Mesendoderm (in vitro differentiated cells): ENCODE measurements at regions not wholly inside any gene's neighbourhood (a gene's known extent, or its start where the extent isn't known, plus 50 kb on each side); places are given as distances from the start of the nearest gene placed in this dataset.

Source experiments
- DNase-seq: peaks from one replicate; pipeline ENCODE4 v3.0.0; 2013
- H2AK5ac ChIP-seq: 2 replicates; pipeline ENCODE4 v1.6.1; 2013; ENCODE audit warnings: low read length, inconsistent platforms
- H2BK120ac ChIP-seq: 2 replicates; pipeline ENCODE4 v1.6.1; 2013; ENCODE audit warnings: low read depth, mild to moderate bottlenecking, low read length, moderate library complexity, mixed read lengths
- H2BK15ac ChIP-seq: replicated peaks from 2 replicates; pipeline ENCODE4 v1.6.1; 2013; ENCODE audit warnings: low read depth, mild to moderate bottlenecking, moderate library complexity
- H2BK5ac ChIP-seq: 2 replicates; pipeline ENCODE4 v1.6.1; 2013; ENCODE audit warnings: low read length, inconsistent platforms
- H3K18ac ChIP-seq: 2 replicates; pipeline ENCODE4 v1.6.1; 2013; ENCODE audit warnings: mild to moderate bottlenecking, low read length, mixed read lengths
- H3K23ac ChIP-seq: one replicate; pipeline ENCODE4 v1.6.1; 2013; ENCODE audit warnings: low read length
- H3K27ac ChIP-seq: 2 replicates; pipeline ENCODE4 v1.5.1; 2013; ENCODE audit warnings: low read depth, mild to moderate bottlenecking, inconsistent platforms, low read length, moderate library complexity
- H3K27me3 ChIP-seq: 2 replicates; pipeline ENCODE4 v1.6.1; 2013; ENCODE audit warnings: low read length, control low read depth, mild to moderate bottlenecking, inconsistent platforms; ENCODE audit not compliant: insufficient read depth, poor library complexity
- H3K36me3 ChIP-seq: 2 replicates; pipeline ENCODE4 v1.6.1; 2013; ENCODE audit warnings: low read length, inconsistent platforms; ENCODE audit not compliant: control insufficient read depth, insufficient read depth
- H3K4ac ChIP-seq: one replicate; pipeline ENCODE4 v1.6.1; 2013; ENCODE audit warnings: low read depth, mild to moderate bottlenecking, low read length, moderate library complexity
- H3K4me1 ChIP-seq: 2 replicates; pipeline ENCODE4 v1.6.1; 2013; ENCODE audit warnings: low read depth, low read length, inconsistent platforms; ENCODE audit not compliant: control insufficient read depth
- H3K4me2 ChIP-seq: 2 replicates; pipeline ENCODE4 v1.6.1; 2013; ENCODE audit warnings: low read length
- H3K4me3 ChIP-seq: 2 replicates; pipeline ENCODE4 v1.5.1; 2013; ENCODE audit warnings: mild to moderate bottlenecking, low read length
- H3K56ac ChIP-seq: one replicate; pipeline ENCODE4 v1.6.1; 2013; ENCODE audit warnings: low read length
- H3K79me1 ChIP-seq: 2 replicates; pipeline ENCODE4 v1.6.1; 2013; ENCODE audit warnings: low read length, inconsistent platforms
- H3K79me2 ChIP-seq: 2 replicates; pipeline ENCODE4 v1.6.1; 2013; ENCODE audit warnings: mild to moderate bottlenecking, low read length; ENCODE audit not compliant: control insufficient read depth, insufficient read depth
- H3K9ac ChIP-seq: 2 replicates; pipeline ENCODE4 v1.6.1; 2013; ENCODE audit warnings: low read length, inconsistent platforms
- H4K5ac ChIP-seq: one replicate; pipeline ENCODE4 v1.6.1; 2013; ENCODE audit warnings: low read length
- H4K8ac ChIP-seq: one replicate; pipeline ENCODE4 v1.6.1; 2013; ENCODE audit warnings: low read depth, mild to moderate bottlenecking, control low read depth, low read length, moderate library complexity
- WGBS: extraction: QIAGEN DNeasy Blood & Tissue Kit; methylation state at CpG from one replicate; pipeline ENCODE4 v1.1.7; 2013; ENCODE audit warnings: low lambda C conversion rate, missing lambda C conversion rate; ENCODE audit not compliant: insufficient coverage; ENCODE audit errors: extremely low coverage; 5-methylcytosine and 5-hydroxymethylcytosine counted together

DNA sequence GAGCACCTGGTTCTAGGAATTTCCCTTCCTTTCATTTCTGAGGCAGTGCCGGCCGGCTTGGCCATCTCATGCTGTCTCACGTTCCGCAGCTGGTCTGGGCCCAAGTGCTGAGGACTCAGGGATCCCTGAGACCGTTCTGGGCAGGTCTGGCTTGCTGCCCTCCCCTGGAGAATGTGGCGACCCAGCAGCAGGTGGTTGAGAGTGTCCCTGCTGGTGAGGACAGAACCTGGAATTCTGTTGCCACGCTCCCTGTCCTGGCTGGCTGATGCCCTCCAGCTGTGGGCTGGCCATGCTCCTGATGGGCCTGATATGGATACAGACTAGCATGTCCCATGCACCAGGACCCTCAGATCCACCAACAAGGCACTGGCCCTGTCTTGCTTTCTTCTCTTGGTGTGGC lies 114.0 kb upstream of the C1QTNF9B start:
- no peaks in the 10 kb centered on the region for H3K79me2 ChIP-seq
- H2BK120ac ChIP-seq: no peak overlapping the region
- no peak for DNase-seq
- no peaks in the 10 kb centered on the region for H3K79me1 ChIP-seq
- no peak overlapping the region for H3K4me2 ChIP-seq
- H3K27me3 ChIP-seq: no peaks in the 10 kb centered on the region
- no peak overlapping the region for H3K4me3 ChIP-seq
- H3K4ac ChIP-seq: no peak overlapping the region
- no peaks in the 10 kb centered on the region for H3K36me3 ChIP-seq
- no peak overlapping the region for H4K5ac ChIP-seq
- H3K56ac ChIP-seq: no peak overlapping the region
- no peaks in the 10 kb centered on the region for H3K4me1 ChIP-seq
- no peak overlapping the region for H2BK15ac ChIP-seq
- no peak overlapping the region for H3K27ac ChIP-seq
- H3K9ac ChIP-seq: no peak overlapping the region
- no CpG with 5 or more reads among the region's 7 CpGs for WGBS
- no peak overlapping the region for H2AK5ac ChIP-seq
- no peak overlapping the region for H4K8ac ChIP-seq
- H3K23ac ChIP-seq: peak overlapping the region; percentile 17
- no peak overlapping the region for H2BK5ac ChIP-seq
- H3K18ac ChIP-seq: no peak overlapping the region

DNA sequence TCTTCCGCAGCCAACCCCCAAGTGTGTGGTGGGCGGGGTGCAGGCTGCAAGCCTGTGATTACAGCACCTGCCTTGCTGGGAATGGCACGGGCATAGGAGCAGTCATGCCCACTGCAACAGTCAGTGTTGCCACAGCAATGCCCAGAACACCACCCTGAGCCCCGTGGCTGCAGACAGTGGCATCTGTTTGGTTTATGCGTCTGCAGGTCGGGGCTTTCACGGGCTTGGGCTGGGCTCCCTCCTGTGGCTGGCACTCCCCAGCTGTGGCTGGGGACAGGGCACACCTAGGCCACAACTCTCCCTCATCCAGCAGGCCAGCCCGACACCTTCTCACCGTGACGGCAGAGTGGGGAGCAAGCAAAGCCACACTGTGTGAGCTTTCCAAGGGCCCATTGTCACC lies 115.3 kb upstream of the C1QTNF9B start:
- H3K4me1 ChIP-seq: no peaks in the 10 kb centered on the region
- no peak overlapping the region for H3K18ac ChIP-seq
- no peak overlapping the region for H2BK15ac ChIP-seq
- no peaks in the 10 kb centered on the region for H3K79me1 ChIP-seq
- no peak for DNase-seq
- H3K27ac ChIP-seq: no peak overlapping the region
- H3K27me3 ChIP-seq: no peaks in the 10 kb centered on the region
- H2BK5ac ChIP-seq: no peak overlapping the region
- H3K4ac ChIP-seq: no peak overlapping the region
- no peaks in the 10 kb centered on the region for H3K79me2 ChIP-seq
- H3K9ac ChIP-seq: no peak overlapping the region
- no peaks in the 10 kb centered on the region for H3K36me3 ChIP-seq
- no peak overlapping the region for H3K4me3 ChIP-seq
- no peak overlapping the region for H4K5ac ChIP-seq
- no peak overlapping the region for H3K23ac ChIP-seq
- no peak overlapping the region for H3K56ac ChIP-seq
- H4K8ac ChIP-seq: no peak overlapping the region
- H2BK120ac ChIP-seq: no peak overlapping the region
- no peak overlapping the region for H2AK5ac ChIP-seq
- no CpG with 5 or more reads among the region's 10 CpGs for WGBS
- H3K4me2 ChIP-seq: no peak overlapping the region

DNA sequence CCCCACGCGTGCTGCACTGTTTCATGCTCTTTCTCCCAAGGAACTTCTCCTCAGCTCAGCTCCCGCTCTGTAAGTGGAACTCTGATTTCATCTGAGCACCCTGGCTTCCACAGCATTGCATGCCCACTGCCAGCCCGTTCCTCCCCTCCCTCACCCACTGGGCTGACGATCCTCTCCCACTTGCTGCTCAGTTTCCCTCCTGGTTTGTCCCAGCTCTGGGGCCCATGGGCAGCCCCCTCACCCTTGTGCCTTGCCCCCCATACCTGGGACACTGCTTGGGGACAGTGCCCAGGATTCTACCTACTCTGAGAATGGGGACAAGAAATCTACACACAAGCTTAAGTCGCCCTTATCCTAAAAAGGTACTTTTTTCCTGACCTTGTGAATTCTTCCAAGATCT lies 115.9 kb upstream of the C1QTNF9B start:
- Histone ChIP-seq H3K56ac (no peak overlapping the region), H4K8ac (no peak overlapping the region), H3K4ac (no peak overlapping the region), H2BK5ac (no peak overlapping the region), H3K18ac (no peak overlapping the region), H3K27me3 (no peaks in the 10 kb centered on the region), H2BK15ac (no peak overlapping the region), H3K79me1 (no peaks in the 10 kb centered on the region), H3K27ac (no peak overlapping the region), H3K36me3 (no peaks in the 10 kb centered on the region), H4K5ac (no peak overlapping the region), H2AK5ac (no peak overlapping the region), H3K23ac (no peak overlapping the region), H3K79me2 (no peaks in the 10 kb centered on the region), H3K4me1 (no peaks in the 10 kb centered on the region), H3K9ac (no peak overlapping the region), H3K4me3 (no peak overlapping the region), H3K4me2 (no peak overlapping the region), H2BK120ac (no peak overlapping the region)
- WGBS: no CpG with 5 or more reads among the region's 6 CpGs
- no peak for DNase-seq

- Histone ChIP-seq H3K27me3 (no peaks in the 10 kb centered on the region), H3K9ac (no peak overlapping the region), H3K23ac (no peak overlapping the region), H2BK5ac (no peak overlapping the region), H3K79me2 (no peaks in the 10 kb centered on the region), H2BK120ac (no peak overlapping the region), H3K79me1 (no peaks in the 10 kb centered on the region), H3K4me2 (no peak overlapping the region), H3K27ac (no peak overlapping the region), H3K4me3 (no peak overlapping the region), H2BK15ac (no peak overlapping the region), H4K8ac (no peak overlapping the region), H3K36me3 (no peaks in the 10 kb centered on the region), H3K4ac (no peak overlapping the region), H2AK5ac (no peak overlapping the region), H3K4me1 (no peaks in the 10 kb centered on the region), H4K5ac (no peak overlapping the region), H3K56ac (no peak overlapping the region), H3K18ac (no peak overlapping the region)
- no peak for DNase-seq
- no CpG with 5 or more reads among the region's 8 CpGs for WGBS
Observed at GRCh38 chr13:24016046-24016445, 118.7 kb upstream of the C1QTNF9B start.

GRCh38 chr13:24022568-24022967 lies 125.3 kb upstream of the C1QTNF9B start:
- no peaks in the 10 kb centered on the region for H3K27me3 ChIP-seq
- no peak overlapping the region for H3K4me3 ChIP-seq
- no peak overlapping the region for H2BK120ac ChIP-seq
- H2AK5ac ChIP-seq: no peak overlapping the region
- no peak overlapping the region for H3K9ac ChIP-seq
- no peaks in the 10 kb centered on the region for H3K4me1 ChIP-seq
- DNase-seq: no peak
- no peaks in the 10 kb centered on the region for H3K79me1 ChIP-seq
- H3K4me2 ChIP-seq: no peak overlapping the region
- H3K56ac ChIP-seq: no peak overlapping the region
- no peak overlapping the region for H3K27ac ChIP-seq
- H3K79me2 ChIP-seq: no peaks in the 10 kb centered on the region
- no peak overlapping the region for H4K5ac ChIP-seq
- no peak overlapping the region for H3K23ac ChIP-seq
- no peak overlapping the region for H3K4ac ChIP-seq
- H3K36me3 ChIP-seq: no peaks in the 10 kb centered on the region
- H2BK5ac ChIP-seq: no peak overlapping the region
- no peak overlapping the region for H4K8ac ChIP-seq
- no peak overlapping the region for H3K18ac ChIP-seq
- no peak overlapping the region for H2BK15ac ChIP-seq

DNA sequence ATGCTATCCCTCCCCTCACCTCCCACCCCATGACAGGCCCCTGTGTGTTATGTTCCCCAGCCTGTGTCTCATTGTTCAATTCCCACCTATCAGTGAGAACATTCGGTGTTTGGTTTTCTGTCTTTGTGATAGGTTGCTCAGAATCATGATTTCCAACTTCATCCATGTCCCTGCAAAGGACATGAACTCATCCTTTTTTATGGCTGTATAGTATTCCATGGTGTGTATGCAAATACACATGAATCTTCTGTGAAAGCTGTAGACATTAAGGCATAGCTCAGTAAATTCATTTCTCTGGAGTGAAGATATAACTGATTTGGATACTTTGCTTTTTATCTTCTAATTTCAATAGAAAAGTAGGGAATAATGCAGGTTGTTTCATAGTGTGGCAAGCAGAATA lies 125.8 kb upstream of the C1QTNF9B start:
- Histone ChIP-seq H3K56ac (no peak overlapping the region), H2BK120ac (no peak overlapping the region), H3K27me3 (no peaks in the 10 kb centered on the region), H3K18ac (no peak overlapping the region), H2BK5ac (no peak overlapping the region), H3K27ac (no peak overlapping the region), H3K4me3 (no peak overlapping the region), H2AK5ac (no peak overlapping the region), H3K4me2 (no peak overlapping the region), H3K23ac (no peak overlapping the region), H2BK15ac (no peak overlapping the region), H3K9ac (no peak overlapping the region), H3K4ac (no peak overlapping the region), H3K4me1 (no peaks in the 10 kb centered on the region), H3K36me3 (no peaks in the 10 kb centered on the region), H4K5ac (no peak overlapping the region), H4K8ac (no peak overlapping the region), H3K79me1 (no peaks in the 10 kb centered on the region), H3K79me2 (no peaks in the 10 kb centered on the region)
- no CpG with 5 or more reads among the region's 1 CpG for WGBS
- DNase-seq: no peak
